Mesenchymal stem cell (in vitro differentiated cells and primary cell): ENCODE measurements at regions not wholly inside any gene's neighbourhood (a gene's known extent, or its start where the extent isn't known, plus 50 kb on each side); places are given as distances from the start of the nearest gene placed in this dataset.

Experiments used
- DNase-seq: peaks from one replicate; pipeline ENCODE4 v3.0.0-alpha.2; 2013
- H2AFZ ChIP-seq: one replicate; pipeline ENCODE4 v1.6.1; 2013; ENCODE audit warnings: low read depth, mild to moderate bottlenecking, control low read depth, inconsistent platforms, low read length, moderate library complexity
- H2AK5ac ChIP-seq: 2 replicates; pipeline ENCODE4 v1.6.1; 2013; ENCODE audit warnings: low read length, moderate library complexity, mild to moderate bottlenecking, inconsistent platforms; ENCODE audit not compliant: severe bottlenecking
- H2BK120ac ChIP-seq: one replicate; pipeline ENCODE4 v1.6.1; 2013; ENCODE audit warnings: low read depth, mild to moderate bottlenecking, inconsistent platforms, low read length, moderate library complexity
- H2BK12ac ChIP-seq, 2 experiments: one replicate each; pipeline ENCODE4 v1.6.1; 2013; ENCODE audit warnings: inconsistent platforms in 2 of 2, low read length in 2 of 2, mild to moderate bottlenecking in 2 of 2, moderate library complexity in 2 of 2, control low read depth in 1 of 2
- H2BK15ac ChIP-seq: one replicate; pipeline ENCODE4 v1.6.1; 2013; ENCODE audit warnings: mild to moderate bottlenecking, low read depth, inconsistent platforms; ENCODE audit not compliant: poor library complexity, severe bottlenecking
- H2BK5ac ChIP-seq: 2 replicates; pipeline ENCODE4 v1.6.1; 2013; ENCODE audit warnings: low read depth, mild to moderate bottlenecking, low read length, control low read depth, inconsistent platforms; ENCODE audit not compliant: poor library complexity, severe bottlenecking
- H3K14ac ChIP-seq, 2 experiments: one replicate each; pipeline ENCODE4 v1.6.1; 2013; ENCODE audit warnings: inconsistent platforms in 2 of 2, low read length in 2 of 2, control low read depth in 1 of 2, mild to moderate bottlenecking in 1 of 2, moderate library complexity in 1 of 2
- H3K18ac ChIP-seq, 2 experiments: one replicate each; pipeline ENCODE4 v1.6.1; 2013; ENCODE audit warnings: inconsistent platforms in 2 of 2, low read length in 2 of 2, control low read depth in 1 of 2, low read depth in 1 of 2, mild to moderate bottlenecking in 1 of 2
- H3K23ac ChIP-seq, 2 experiments: one replicate each; pipeline ENCODE4 v1.6.1; 2013; ENCODE audit warnings: inconsistent platforms in 2 of 2, low read length in 2 of 2, mild to moderate bottlenecking in 2 of 2, moderate library complexity in 2 of 2, control low read depth in 1 of 2
- H3K27ac ChIP-seq: 2 replicates; pipeline ENCODE4 v1.5.1; 2013; ENCODE audit warnings: mild to moderate bottlenecking, moderate library complexity, low read length, control low read depth, inconsistent platforms; ENCODE audit not compliant: poor library complexity, severe bottlenecking
- H3K27me3 ChIP-seq, 2 experiments: 2 replicates each; pipeline versions ENCODE4 v1.6.1 to v1.7.0; 2013; ENCODE audit warnings: low read length in 2 of 2, mild to moderate bottlenecking in 2 of 2, moderate library complexity in 2 of 2, control low read depth in 1 of 2, inconsistent platforms in 1 of 2; ENCODE audit not compliant: control insufficient read depth in 1 of 2, insufficient read depth in 1 of 2
- H3K36me3 ChIP-seq, 2 experiments: 2 replicates each; pipeline versions ENCODE4 v1.6.1 to v1.7.0; 2013; ENCODE audit warnings: low read length in 2 of 2, control low read depth in 1 of 2, inconsistent platforms in 1 of 2, low read depth in 1 of 2, mild to moderate bottlenecking in 1 of 2; ENCODE audit not compliant: insufficient read depth in 2 of 2, control insufficient read depth in 1 of 2
- H3K4ac ChIP-seq, 2 experiments: one replicate each; pipeline ENCODE4 v1.6.1; 2013; ENCODE audit warnings: inconsistent platforms in 2 of 2, low read length in 2 of 2, mild to moderate bottlenecking in 2 of 2, moderate library complexity in 2 of 2, control low read depth in 1 of 2, low read depth in 1 of 2
- H3K4me1 ChIP-seq: 2 replicates; pipeline ENCODE4 v1.6.1; 2013; ENCODE audit warnings: low read depth, low read length, control low read depth; ENCODE audit not compliant: control insufficient read depth, insufficient read depth
- H3K4me2 ChIP-seq: 2 replicates; pipeline ENCODE4 v1.6.1; 2013; ENCODE audit warnings: low read length, mild to moderate bottlenecking, inconsistent platforms; ENCODE audit not compliant: poor library complexity, severe bottlenecking
- H3K4me3 ChIP-seq, 2 experiments: 2 replicates each; pipeline versions ENCODE4 v1.5.1 to v1.7.0; 2013; ENCODE audit warnings: low read length in 2 of 2, mild to moderate bottlenecking in 2 of 2, control low read depth in 1 of 2, low read depth in 1 of 2; ENCODE audit not compliant: insufficient read depth in 1 of 2
- H3K79me1 ChIP-seq: replicated peaks from 2 replicates; pipeline ENCODE4 v1.6.1; 2013; ENCODE audit warnings: mild to moderate bottlenecking, control low read depth, low read length, inconsistent platforms; ENCODE audit not compliant: poor library complexity, severe bottlenecking
- H3K9ac ChIP-seq: 2 replicates; pipeline ENCODE4 v1.7.0; 2013; ENCODE audit warnings: mild to moderate bottlenecking, low read length, moderate library complexity
- H3K9me3 ChIP-seq: 2 replicates; pipeline ENCODE4 v1.7.0; 2013; ENCODE audit warnings: mild to moderate bottlenecking, low read length; ENCODE audit not compliant: control insufficient read depth
- H4K8ac ChIP-seq: one replicate; pipeline ENCODE4 v1.6.1; 2013; ENCODE audit warnings: inconsistent platforms, mild to moderate bottlenecking, low read length, moderate library complexity
- H4K91ac ChIP-seq: one replicate; pipeline ENCODE4 v1.6.1; 2013; ENCODE audit warnings: mild to moderate bottlenecking, low read length, inconsistent platforms
- WGBS: methylation state at CpG from one replicate; pipeline ENCODE4 v1.1.7; 2013; ENCODE audit warnings: mixed read lengths; 5-methylcytosine and 5-hydroxymethylcytosine counted together

DNA sequence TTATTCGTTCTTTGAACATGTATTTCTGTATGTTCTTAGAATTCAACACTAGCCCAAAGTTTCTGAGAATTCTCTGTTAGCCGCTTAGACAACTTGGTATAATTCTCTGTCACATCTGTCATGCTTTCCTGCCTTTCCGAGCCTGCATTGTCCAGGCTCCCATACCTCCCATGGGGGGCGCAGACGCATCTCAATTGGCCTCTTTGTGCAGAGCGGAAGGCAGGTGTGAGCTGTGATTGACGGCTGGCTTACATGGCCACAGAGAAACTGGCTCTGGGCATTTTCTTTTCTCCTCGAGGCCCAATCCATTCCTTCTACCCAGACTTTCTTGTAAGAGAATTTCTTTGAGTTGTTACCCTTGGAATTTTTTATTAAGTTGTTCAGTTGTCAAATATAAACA, 132.7 kb upstream of the SESN3 start:
- H3K4me1 ChIP-seq: peaks cover 10% of the 10 kb centered on the region
- H3K36me3 ChIP-seq: no peaks in the 10 kb centered on the region
- no peak overlapping the region for H3K27ac ChIP-seq
- no peaks in the 10 kb centered on the region for H3K27me3 ChIP-seq
- H2BK12ac ChIP-seq: no peak overlapping the region
- H3K14ac ChIP-seq: no peak overlapping the region
- whole genome bisulfite sequencing: 70% methylated on average over 7 of the region's 8 CpGs
- no peak overlapping the region for H2BK5ac ChIP-seq
- H3K9me3 ChIP-seq: no peaks in the 10 kb centered on the region
- no peak overlapping the region for H3K18ac ChIP-seq
- no peak overlapping the region for H3K4me3 ChIP-seq
- no peak overlapping the region for H4K91ac ChIP-seq
- H3K79me1 ChIP-seq: no peaks in the 10 kb centered on the region
- peak overlapping the region; percentile 68 for H2AK5ac ChIP-seq
- no peak overlapping the region for H2BK15ac ChIP-seq
- no peak overlapping the region for H3K9ac ChIP-seq
- peak overlapping the region; percentile 71 for H4K8ac ChIP-seq
- no peak overlapping the region for H2BK120ac ChIP-seq
- H3K4me2 ChIP-seq: no peak overlapping the region
- H3K4ac ChIP-seq: no peak overlapping the region
- H3K23ac ChIP-seq: no peak overlapping the region
- DNase-seq: no peak
- H2AFZ ChIP-seq: no peak overlapping the region

DNA sequence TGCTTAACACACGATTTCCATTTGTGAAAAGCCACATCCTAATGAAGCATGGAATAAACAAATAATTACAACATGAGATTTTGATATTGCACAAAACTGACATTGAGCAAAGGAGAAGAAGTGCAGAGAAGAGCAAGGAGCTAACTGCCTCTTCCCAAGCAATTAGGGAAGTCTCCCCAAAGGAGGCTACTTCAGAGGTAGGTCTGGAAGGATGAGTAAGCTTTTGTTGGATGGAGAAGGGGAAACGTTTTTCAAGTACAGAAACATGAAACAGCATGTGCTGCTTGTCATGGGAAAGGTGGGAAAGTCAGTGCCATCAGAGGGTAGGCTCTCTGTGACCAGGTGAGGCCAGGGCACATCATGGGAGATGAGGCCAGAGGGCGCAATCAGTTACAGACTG, 132.2 kb upstream of the SESN3 start:
- peak overlapping the region; percentile 33 for H2AK5ac ChIP-seq
- no peak overlapping the region for H3K4ac ChIP-seq
- no peak overlapping the region for H2BK5ac ChIP-seq
- H3K9me3 ChIP-seq: no peaks in the 10 kb centered on the region
- H3K79me1 ChIP-seq: no peaks in the 10 kb centered on the region
- no peaks in the 10 kb centered on the region for H3K36me3 ChIP-seq
- peaks cover 10% of the 10 kb centered on the region for H3K4me1 ChIP-seq
- H3K9ac ChIP-seq: no peak overlapping the region
- peak overlapping the region in 1 of 2 experiments; percentile 83 for H2BK12ac ChIP-seq
- peak overlapping the region; percentile 55 for H4K8ac ChIP-seq
- 54% methylated on average over 2 of the region's 3 CpGs for WGBS
- peak; percentile 30 for DNase-seq
- H3K4me3 ChIP-seq: no peak overlapping the region
- no peak overlapping the region for H3K27ac ChIP-seq
- H3K4me2 ChIP-seq: no peak overlapping the region
- H4K91ac ChIP-seq: no peak overlapping the region
- no peak overlapping the region for H3K23ac ChIP-seq
- H3K14ac ChIP-seq: no peak overlapping the region
- H3K27me3 ChIP-seq: no peaks in the 10 kb centered on the region
- H2BK120ac ChIP-seq: no peak overlapping the region
- H2BK15ac ChIP-seq: no peak overlapping the region
- H3K18ac ChIP-seq: no peak overlapping the region
- H2AFZ ChIP-seq: no peak overlapping the region

DNA sequence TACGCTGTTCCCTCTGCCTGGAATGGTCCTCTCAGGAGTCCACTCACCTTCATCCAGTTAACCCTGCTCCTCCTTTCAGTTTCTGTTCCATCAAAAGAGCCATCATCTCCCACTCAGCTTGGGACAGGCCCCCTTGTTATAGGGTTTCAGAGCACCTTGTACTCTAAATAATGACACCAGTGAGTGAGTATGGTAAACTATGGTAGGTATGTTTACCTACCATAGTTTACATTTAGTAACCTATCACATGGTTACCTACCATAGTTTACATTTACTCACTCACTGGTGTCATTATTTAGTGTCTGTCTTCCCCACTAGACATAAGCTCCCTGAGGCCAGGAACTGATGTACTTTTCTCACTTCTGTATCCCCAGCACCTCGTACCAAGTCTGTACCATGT, 130.2 kb upstream of the SESN3 start:
- no peak for DNase-seq
- Histone ChIP-seq H2BK15ac (no peak overlapping the region), H2BK5ac (no peak overlapping the region), H2BK120ac (no peak overlapping the region), H3K18ac (no peak overlapping the region), H3K9me3 (no peaks in the 10 kb centered on the region), H3K27me3 (no peaks in the 10 kb centered on the region), H2BK12ac (no peak overlapping the region), H3K4me1 (peaks cover 8% of the 10 kb centered on the region), H3K9ac (no peak overlapping the region), H3K23ac (no peak overlapping the region), H4K91ac (no peak overlapping the region), H4K8ac (no peak overlapping the region), H3K36me3 (no peaks in the 10 kb centered on the region), H3K4me3 (no peak overlapping the region), H2AK5ac (no peak overlapping the region), H3K14ac (no peak overlapping the region), H3K4ac (no peak overlapping the region), H2AFZ (no peak overlapping the region), H3K79me1 (no peaks in the 10 kb centered on the region), H3K4me2 (no peak overlapping the region), H3K27ac (no peak overlapping the region)
- 93% methylated on average over 1 of the region's 2 CpGs for WGBS

DNA sequence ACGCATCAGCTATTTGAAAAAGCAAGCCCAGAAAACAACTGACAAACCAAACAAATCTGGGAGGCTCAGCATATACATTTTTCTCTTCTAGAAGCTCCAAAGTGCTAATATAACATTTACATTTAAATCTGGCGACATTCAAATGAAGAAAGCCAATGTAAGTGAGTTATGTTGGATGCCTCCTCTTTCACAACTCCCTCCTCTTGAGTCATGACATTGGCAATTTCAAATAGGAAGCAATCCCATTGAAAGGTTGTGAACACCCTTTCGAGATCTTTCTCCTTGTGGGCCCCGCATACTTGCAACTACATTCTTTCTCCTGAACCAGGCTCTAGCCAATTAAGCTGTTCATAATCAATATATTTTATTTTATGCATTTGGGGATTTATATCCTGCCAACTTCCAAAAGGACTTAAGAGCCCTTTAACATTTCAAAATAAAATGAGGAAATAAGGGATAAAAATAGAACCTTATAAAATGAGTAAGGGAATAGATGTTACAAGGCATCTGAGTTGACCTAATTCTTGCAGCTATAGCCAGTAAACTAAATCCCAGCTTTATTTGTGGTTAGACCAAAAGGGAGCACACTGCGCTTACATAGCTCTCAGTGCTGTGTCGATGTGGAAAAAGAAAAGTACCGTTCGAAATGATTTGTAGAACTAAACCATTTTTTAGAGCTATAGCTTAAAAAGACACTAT, 129.5 kb upstream of the SESN3 start:
- peak; percentile 29 for DNase-seq
- no peak overlapping the region for H2AFZ ChIP-seq
- H3K4me3 ChIP-seq: no peak overlapping the region
- H3K23ac ChIP-seq: no peak overlapping the region
- no peak overlapping the region for H2BK15ac ChIP-seq
- no peak overlapping the region for H3K4ac ChIP-seq
- H3K4me2 ChIP-seq: no peak overlapping the region
- H3K9ac ChIP-seq: no peak overlapping the region
- H3K9me3 ChIP-seq: no peaks in the 10 kb centered on the region
- no peak overlapping the region for H2BK12ac ChIP-seq
- no peaks in the 10 kb centered on the region for H3K27me3 ChIP-seq
- no peak overlapping the region for H2BK5ac ChIP-seq
- H4K91ac ChIP-seq: no peak overlapping the region
- no peaks in the 10 kb centered on the region for H3K36me3 ChIP-seq
- peaks cover 8% of the 10 kb centered on the region for H3K4me1 ChIP-seq
- no peak overlapping the region for H3K18ac ChIP-seq
- no peak overlapping the region for H3K27ac ChIP-seq
- WGBS: 92% methylated on average over 7 of the region's 8 CpGs
- H3K14ac ChIP-seq: no peak overlapping the region
- no peak overlapping the region for H2AK5ac ChIP-seq
- no peak overlapping the region for H2BK120ac ChIP-seq
- H3K79me1 ChIP-seq: no peaks in the 10 kb centered on the region
- no peak overlapping the region for H4K8ac ChIP-seq
